Thyroid gland (tissue), 4 donors: ENCODE measurements at regions not wholly inside any gene's neighbourhood (a gene's known extent, or its start where the extent isn't known, plus 50 kb on each side); places are given as distances from the start of the nearest gene placed in this dataset.
A peak's percentile ranks its signal among the peaks of the same experiment; 100 is the strongest.
"Not testable (repeated sequence)": the region's sequence is repeated elsewhere in the genome, so short reads cannot be mapped to it uniquely, and the experiment has no call there.

Experiments
- DNase-seq, 2 donors: peaks; one replicate each; pipeline ENCODE4 v3.0.0-alpha.2; 2019
- H3K27ac ChIP-seq, 3 donors: fragments of 200-600 bp; sonication (generic); 1 replicate in 2 of 3; 2 replicates in 1 of 3; pipeline ENCODE4 v1.5.1; 2016 to 2019; ENCODE audit warnings: mild to moderate bottlenecking in 1 of 3, moderate library complexity in 1 of 3
- H3K27me3 ChIP-seq: fragments of 200-600 bp; sonication (generic); one replicate; pipeline ENCODE4 v1.5.1; 2019
- H3K36me3 ChIP-seq, 2 donors: fragments of 200-600 bp; sonication (generic); one replicate each; pipeline ENCODE4 v1.5.1; 2016 to 2019
- H3K4me1 ChIP-seq, 2 donors: fragments of 200-600 bp; sonication (generic); one replicate each; pipeline ENCODE4 v1.5.1; 2017 to 2019
- H3K4me3 ChIP-seq, 3 donors: fragments of 200-600 bp; sonication (generic); replicated peaks in 1 of 3; 1 replicate in 2 of 3; 2 replicates in 1 of 3; pipeline ENCODE4 v1.5.1; 2016; ENCODE audit warnings: mild to moderate bottlenecking in 1 of 3
- H3K9me3 ChIP-seq: fragments of 200-600 bp; sonication (generic); one replicate; pipeline ENCODE4 v1.5.1; 2017
- CTCF ChIP-seq, 6 experiments: fragments of 200-600 bp in 3 of 6; fragments of 450-650 bp in 3 of 6; sonication (generic) in 3 of 6; IDR thresholded peaks; one replicate each; pipeline ENCODE4 v1.5.1; 2016 to 2019; ENCODE audit warnings: antibody characterized with exemption in 6 of 6, mild to moderate bottlenecking in 2 of 6, inconsistent platforms in 1 of 6, moderate library complexity in 1 of 6
- POLR2A ChIP-seq, 2 donors: fragments of 450-650 bp; IDR thresholded peaks; one replicate each; pipeline ENCODE4 v1.6.1; 2017; ENCODE audit warnings: antibody characterized with exemption in 2 of 2, mild to moderate bottlenecking in 2 of 2, moderate library complexity in 1 of 2
- WGBS, 2 donors: methylation state at CpG; one replicate each; pipeline ENCODE4 v1.1.5; 2017; 5-methylcytosine and 5-hydroxymethylcytosine counted together
- intact Hi-C: fragments of 100-400 bp; cut with DNase I; formaldehyde crosslinking; loops from one replicate; pipeline ENCODE4 v1.15.1; 2023

DNA sequence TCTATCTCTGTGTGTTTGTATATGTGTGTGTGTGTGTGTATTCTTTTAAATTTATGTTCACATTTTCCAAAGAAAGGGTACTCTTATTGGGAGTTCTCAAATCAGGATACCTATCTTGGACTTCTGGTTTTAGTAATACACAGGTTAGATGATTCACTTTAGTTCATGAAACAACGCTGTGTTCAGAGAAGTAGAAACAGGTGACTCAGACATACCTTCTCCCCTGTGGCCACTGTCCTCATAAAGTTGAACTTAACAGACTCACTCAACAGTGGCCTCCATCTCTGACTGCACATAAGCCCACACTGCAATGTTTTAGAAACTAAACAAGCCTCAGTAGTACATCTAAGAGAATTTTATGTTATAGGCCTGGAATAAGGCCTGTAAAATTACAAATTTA is 566.6 kb upstream of the VRK2 start:
- no peak overlapping the region for H3K4me3 ChIP-seq
- no peaks in the 10 kb centered on the region for H3K36me3 ChIP-seq
- no peak for DNase-seq
- H3K4me1 ChIP-seq = no peaks in the 10 kb centered on the region
- H3K27ac ChIP-seq = no peak overlapping the region
- 81 to 100% methylated on average over 1 of the region's 1 CpG for WGBS, 2 donors
- no peaks in the 10 kb centered on the region for H3K27me3 ChIP-seq
- intact Hi-C loops = no loop called here
- no peaks in the 10 kb centered on the region for H3K9me3 ChIP-seq
- no peak for TF ChIP-seq CTCF (IDR thresholded peaks at IDR 0.05)
- TF ChIP-seq POLR2A (IDR thresholded peaks at IDR 0.05) = no peak

DNA sequence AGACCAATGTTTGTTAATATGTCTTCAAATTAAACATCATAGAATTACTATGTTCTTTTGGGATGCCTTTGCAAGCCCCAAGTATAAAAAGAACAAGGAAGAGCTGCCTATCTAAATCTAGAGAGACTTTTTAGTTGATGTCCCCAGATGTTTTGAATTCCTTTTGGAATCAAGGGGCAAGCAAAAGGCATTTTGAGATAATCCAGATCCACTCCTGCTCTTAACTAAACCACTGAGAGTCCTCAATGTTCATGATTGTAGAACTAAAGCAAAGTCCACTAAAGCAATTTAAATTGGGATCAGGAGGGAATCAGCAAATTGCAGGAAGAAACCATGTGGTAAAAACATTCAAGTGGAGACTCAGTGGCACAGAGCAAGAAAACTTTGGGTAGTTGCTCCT is 558.5 kb upstream of the VRK2 start:
- TF ChIP-seq POLR2A (IDR thresholded peaks at IDR 0.05) = no peak
- no peak for TF ChIP-seq CTCF (IDR thresholded peaks at IDR 0.05)

DNA sequence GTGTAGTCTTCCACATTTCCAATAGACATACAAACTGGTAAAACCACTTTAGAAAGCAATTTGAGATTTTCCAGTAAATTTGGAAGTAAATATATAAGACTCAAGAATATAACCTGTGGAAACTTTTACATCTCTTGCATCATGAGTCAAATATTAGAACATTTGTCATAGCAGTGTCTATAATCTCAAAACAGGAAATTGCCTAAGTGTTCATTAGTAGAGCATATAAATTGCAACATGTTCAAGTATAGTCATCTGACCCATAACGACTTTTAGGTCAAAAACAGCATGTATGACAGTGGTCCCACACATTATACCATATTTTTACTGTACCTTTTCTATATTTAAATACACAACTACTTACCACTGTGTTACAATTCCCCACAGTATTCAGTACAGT is 555.9 kb upstream of the VRK2 start:
- no peaks in the 10 kb centered on the region for H3K9me3 ChIP-seq
- H3K27me3 ChIP-seq = no peaks in the 10 kb centered on the region
- 84 to 91% methylated on average over 1 of the region's 1 CpG for WGBS, 2 donors
- intact Hi-C loops = no loop called here
- no peak overlapping the region for H3K27ac ChIP-seq
- no peaks in the 10 kb centered on the region for H3K36me3 ChIP-seq
- TF ChIP-seq POLR2A (IDR thresholded peaks at IDR 0.05) = no peak
- no peak for TF ChIP-seq CTCF (IDR thresholded peaks at IDR 0.05)
- DNase-seq = no peak
- H3K4me1 ChIP-seq = no peaks in the 10 kb centered on the region
- H3K4me3 ChIP-seq = no peak overlapping the region

More for the DNA sequence above, 558.5 kb upstream of the VRK2 start:
- Histone ChIP-seq H3K27ac (no peak overlapping the region), H3K36me3 (no peaks in the 10 kb centered on the region), H3K27me3 (no peaks in the 10 kb centered on the region), H3K4me3 (no peak overlapping the region), H3K9me3 (no peaks in the 10 kb centered on the region), H3K4me1 (no peaks in the 10 kb centered on the region)
- DNase-seq = no peak
- intact Hi-C loops = no loop called here

- no peaks in the 10 kb centered on the region for H3K36me3 ChIP-seq
- no peak overlapping the region for H3K27ac ChIP-seq
- intact Hi-C loops = no loop called here
- H3K27me3 ChIP-seq = no peaks in the 10 kb centered on the region
- no peak overlapping the region for H3K4me3 ChIP-seq
- WGBS, 2 donors = 94 to 97% methylated on average over 3 of the region's 3 CpGs
- TF ChIP-seq POLR2A (IDR thresholded peaks at IDR 0.05) (no peak), CTCF (IDR thresholded peaks at IDR 0.05) (no peak)
- H3K9me3 ChIP-seq = no peaks in the 10 kb centered on the region
- no peak for DNase-seq
- H3K4me1 ChIP-seq = no peaks in the 10 kb centered on the region
These were observed 555.4 kb upstream of the VRK2 start for GRCh38 chr2:57491213-57491612.

- intact Hi-C loops, DNase-seq: not testable (repeated sequence)
- WGBS, 2 donors = 86 to 89% methylated on average over 4 of the region's 4 CpGs
These were observed 552.6 kb upstream of the VRK2 start for GRCh38 chr2:57493966-57494365.

DNA sequence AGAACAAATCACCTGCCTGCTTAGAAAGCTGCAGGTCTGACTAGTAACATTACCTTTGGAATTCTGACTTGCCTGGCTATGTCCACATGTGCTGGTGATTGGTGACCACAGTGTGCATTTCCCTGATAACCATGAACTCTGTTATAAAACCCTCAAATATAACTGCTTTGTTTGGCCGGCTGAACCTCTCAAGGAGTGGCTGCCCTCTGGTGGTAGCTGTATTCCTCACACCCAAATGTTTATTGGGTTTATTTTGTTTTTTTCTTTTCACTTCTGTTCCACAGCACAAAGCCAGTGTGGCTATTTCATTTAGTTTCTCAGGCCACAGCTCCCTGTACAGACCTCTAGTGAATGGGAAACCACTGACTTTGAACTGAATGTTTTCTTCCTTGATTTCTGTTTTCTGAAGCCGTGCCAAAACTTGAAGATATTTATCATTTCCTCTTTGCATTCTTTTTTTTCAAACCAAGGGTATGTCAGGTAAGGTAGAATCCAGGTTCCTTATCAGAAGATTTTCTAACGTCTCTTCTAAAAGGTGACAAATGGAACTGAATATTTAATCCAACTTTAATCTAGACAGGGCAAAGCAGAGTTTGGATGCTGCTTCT is 549.0 kb upstream of the VRK2 start:
- DNase-seq = peak; percentile 47 to 61
- peak; percentile 54 to 85 (median 64) for TF ChIP-seq CTCF (IDR thresholded peaks at IDR 0.05)
- TF ChIP-seq POLR2A (IDR thresholded peaks at IDR 0.05) = no peak
- Histone ChIP-seq H3K36me3 (no peaks in the 10 kb centered on the region), H3K4me3 (no peak overlapping the region), H3K27ac (no peak overlapping the region), H3K27me3 (no peaks in the 10 kb centered on the region), H3K9me3 (no peaks in the 10 kb centered on the region), H3K4me1 (no peaks in the 10 kb centered on the region)
- WGBS, 2 donors = 27 to 29% methylated on average over 3 of the region's 3 CpGs
- intact Hi-C loops = no loop called here

More at GRCh38 chr2:57493966-57494365, 552.6 kb upstream of the VRK2 start:
- H3K4me3 ChIP-seq, H3K36me3 ChIP-seq, H3K27me3 ChIP-seq, H3K4me1 ChIP-seq, H3K9me3 ChIP-seq, H3K27ac ChIP-seq: not testable (repeated sequence)
